ENCODE measurements at regions not wholly inside any gene's neighbourhood (a gene's known extent, or its start where the extent isn't known, plus 50 kb on each side); places are given as distances from the start of the nearest gene placed in this dataset.

GRCh38 chr2:129860088-129860487, 119.4 kb upstream of the RAB6C start:
- no peak overlapping the region for H3K4me3 Mint-ChIP-seq
- peaks cover 11% of the 10 kb centered on the region for H3K9me3 Mint-ChIP-seq
- H3K27me3 Mint-ChIP-seq (ENCODE audit: low read depth) = no peaks in the 10 kb centered on the region; the same call in 1 of the 2 replicates
- ChIA-PET CTCF (no interaction called here), POLR2A (no interaction called here)
- TF ChIP-seq, protein P1, sequence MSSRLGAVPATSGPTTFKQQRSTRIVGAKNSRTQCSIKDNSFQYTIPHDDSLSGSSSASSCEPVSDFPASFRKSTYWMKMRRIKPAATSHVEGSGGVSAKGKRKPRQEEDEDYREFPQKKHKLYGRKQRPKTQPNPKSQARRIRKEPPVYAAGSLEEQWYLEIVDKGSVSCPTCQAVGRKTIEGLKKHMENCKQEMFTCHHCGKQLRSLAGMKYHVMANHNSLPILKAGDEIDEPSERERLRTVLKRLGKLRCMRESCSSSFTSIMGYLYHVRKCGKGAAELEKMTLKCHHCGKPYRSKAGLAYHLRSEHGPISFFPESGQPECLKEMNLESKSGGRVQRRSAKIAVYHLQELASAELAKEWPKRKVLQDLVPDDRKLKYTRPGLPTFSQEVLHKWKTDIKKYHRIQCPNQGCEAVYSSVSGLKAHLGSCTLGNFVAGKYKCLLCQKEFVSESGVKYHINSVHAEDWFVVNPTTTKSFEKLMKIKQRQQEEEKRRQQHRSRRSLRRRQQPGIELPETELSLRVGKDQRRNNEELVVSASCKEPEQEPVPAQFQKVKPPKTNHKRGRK (CRISPR knock-in tag; IDR thresholded peaks at IDR 0.05; ENCODE audit: borderline replicate concordance) = no peak
- no peak for TF ChIP-seq HMGXB4 (CRISPR knock-in tag; IDR thresholded peaks at IDR 0.05)
- TF ChIP-seq, protein P2, sequence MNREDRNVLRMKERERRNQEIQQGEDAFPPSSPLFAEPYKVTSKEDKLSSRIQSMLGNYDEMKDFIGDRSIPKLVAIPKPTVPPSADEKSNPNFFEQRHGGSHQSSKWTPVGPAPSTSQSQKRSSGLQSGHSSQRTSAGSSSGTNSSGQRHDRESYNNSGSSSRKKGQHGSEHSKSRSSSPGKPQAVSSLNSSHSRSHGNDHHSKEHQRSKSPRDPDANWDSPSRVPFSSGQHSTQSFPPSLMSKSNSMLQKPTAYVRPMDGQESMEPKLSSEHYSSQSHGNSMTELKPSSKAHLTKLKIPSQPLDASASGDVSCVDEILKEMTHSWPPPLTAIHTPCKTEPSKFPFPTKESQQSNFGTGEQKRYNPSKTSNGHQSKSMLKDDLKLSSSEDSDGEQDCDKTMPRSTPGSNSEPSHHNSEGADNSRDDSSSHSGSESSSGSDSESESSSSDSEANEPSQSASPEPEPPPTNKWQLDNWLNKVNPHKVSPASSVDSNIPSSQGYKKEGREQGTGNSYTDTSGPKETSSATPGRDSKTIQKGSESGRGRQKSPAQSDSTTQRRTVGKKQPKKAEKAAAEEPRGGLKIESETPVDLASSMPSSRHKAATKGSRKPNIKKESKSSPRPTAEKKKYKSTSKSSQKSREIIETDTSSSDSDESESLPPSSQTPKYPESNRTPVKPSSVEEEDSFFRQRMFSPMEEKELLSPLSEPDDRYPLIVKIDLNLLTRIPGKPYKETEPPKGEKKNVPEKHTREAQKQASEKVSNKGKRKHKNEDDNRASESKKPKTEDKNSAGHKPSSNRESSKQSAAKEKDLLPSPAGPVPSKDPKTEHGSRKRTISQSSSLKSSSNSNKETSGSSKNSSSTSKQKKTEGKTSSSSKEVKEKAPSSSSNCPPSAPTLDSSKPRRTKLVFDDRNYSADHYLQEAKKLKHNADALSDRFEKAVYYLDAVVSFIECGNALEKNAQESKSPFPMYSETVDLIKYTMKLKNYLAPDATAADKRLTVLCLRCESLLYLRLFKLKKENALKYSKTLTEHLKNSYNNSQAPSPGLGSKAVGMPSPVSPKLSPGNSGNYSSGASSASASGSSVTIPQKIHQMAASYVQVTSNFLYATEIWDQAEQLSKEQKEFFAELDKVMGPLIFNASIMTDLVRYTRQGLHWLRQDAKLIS (CRISPR knock-in tag; IDR thresholded peaks at IDR 0.05; ENCODE audit: borderline replicate concordance) = no peak
- TF ChIP-seq NFATC4 (CRISPR knock-in tag; IDR thresholded peaks at IDR 0.05) = no peak
- TF ChIP-seq HMGA2 (CRISPR knock-in tag; IDR thresholded peaks at IDR 0.05) = no peak
- TF ChIP-seq JUN (CRISPR knock-in tag; IDR thresholded peaks at IDR 0.05) = no peak
- TF ChIP-seq, protein P3, sequence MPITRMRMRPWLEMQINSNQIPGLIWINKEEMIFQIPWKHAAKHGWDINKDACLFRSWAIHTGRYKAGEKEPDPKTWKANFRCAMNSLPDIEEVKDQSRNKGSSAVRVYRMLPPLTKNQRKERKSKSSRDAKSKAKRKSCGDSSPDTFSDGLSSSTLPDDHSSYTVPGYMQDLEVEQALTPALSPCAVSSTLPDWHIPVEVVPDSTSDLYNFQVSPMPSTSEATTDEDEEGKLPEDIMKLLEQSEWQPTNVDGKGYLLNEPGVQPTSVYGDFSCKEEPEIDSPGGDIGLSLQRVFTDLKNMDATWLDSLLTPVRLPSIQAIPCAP (CRISPR knock-in tag; IDR thresholded peaks at IDR 0.05) = no peak
- no peak for TF ChIP-seq ATF6 (CRISPR knock-in tag; IDR thresholded peaks at IDR 0.05)
- no peak for TF ChIP-seq MLX (CRISPR knock-in tag; IDR thresholded peaks at IDR 0.05)
- no peak for TF ChIP-seq ETV6 (CRISPR knock-in tag; IDR thresholded peaks at IDR 0.05)
- no peak for TF ChIP-seq GTF2I (CRISPR knock-in tag; conservative IDR thresholded peaks at IDR 0.05)
- TF ChIP-seq E2F1 (CRISPR knock-in tag; IDR thresholded peaks at IDR 0.05) = no peak
- TF ChIP-seq, protein P4, sequence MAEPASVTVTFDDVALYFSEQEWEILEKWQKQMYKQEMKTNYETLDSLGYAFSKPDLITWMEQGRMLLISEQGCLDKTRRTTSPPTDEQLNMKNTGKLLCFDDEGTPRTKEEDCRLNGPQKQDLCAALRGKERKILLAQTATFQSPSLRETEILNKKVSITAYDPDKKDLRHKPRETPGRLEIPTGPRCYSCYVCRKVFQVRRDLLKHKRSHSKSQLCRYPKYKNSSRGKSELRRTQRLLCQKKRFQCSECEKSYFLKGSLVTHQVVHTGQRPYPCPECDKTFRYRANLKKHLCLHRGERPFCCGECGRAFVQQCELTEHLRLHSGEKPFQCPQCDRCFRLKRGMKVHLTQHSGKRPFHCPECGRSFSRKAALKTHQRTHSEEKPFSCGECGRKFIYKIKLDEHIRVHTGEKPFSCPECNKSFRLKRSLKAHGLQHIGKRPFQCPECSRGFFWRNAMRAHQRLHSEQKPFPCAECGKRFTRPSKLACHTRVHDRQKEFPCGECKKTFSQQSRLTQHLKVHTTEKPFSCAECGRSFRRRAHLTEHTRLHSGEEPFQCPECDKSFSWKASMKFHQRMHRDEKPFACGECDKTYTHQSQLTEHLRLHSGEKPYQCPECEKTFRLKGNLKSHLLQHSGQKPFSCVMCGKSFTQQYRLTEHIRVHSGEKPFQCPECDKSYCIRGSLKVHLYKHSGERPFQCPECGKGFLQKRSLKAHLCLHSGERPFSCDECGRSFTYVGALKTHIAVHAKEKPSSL (CRISPR knock-in tag; conservative IDR thresholded peaks at IDR 0.05) = no peak
- TF ChIP-seq FOXP4 (CRISPR knock-in tag; IDR thresholded peaks at IDR 0.05) = no peak
- H3K36me3 Mint-ChIP-seq = peaks cover 4% of the 10 kb centered on the region; the same call in 1 of the 2 replicates
- no peak overlapping the region for H3K27ac Mint-ChIP-seq
- DNase-seq (ENCODE audit: low spot score) (no peak), ATAC-seq (no peak)
- peaks cover 11% of the 10 kb centered on the region for H3K4me1 Mint-ChIP-seq
